ENCODE measurements at regions not wholly inside any gene's neighbourhood (a gene's known extent, or its start where the extent isn't known, plus 50 kb on each side); places are given as distances from the start of the nearest gene placed in this dataset.

DNA sequence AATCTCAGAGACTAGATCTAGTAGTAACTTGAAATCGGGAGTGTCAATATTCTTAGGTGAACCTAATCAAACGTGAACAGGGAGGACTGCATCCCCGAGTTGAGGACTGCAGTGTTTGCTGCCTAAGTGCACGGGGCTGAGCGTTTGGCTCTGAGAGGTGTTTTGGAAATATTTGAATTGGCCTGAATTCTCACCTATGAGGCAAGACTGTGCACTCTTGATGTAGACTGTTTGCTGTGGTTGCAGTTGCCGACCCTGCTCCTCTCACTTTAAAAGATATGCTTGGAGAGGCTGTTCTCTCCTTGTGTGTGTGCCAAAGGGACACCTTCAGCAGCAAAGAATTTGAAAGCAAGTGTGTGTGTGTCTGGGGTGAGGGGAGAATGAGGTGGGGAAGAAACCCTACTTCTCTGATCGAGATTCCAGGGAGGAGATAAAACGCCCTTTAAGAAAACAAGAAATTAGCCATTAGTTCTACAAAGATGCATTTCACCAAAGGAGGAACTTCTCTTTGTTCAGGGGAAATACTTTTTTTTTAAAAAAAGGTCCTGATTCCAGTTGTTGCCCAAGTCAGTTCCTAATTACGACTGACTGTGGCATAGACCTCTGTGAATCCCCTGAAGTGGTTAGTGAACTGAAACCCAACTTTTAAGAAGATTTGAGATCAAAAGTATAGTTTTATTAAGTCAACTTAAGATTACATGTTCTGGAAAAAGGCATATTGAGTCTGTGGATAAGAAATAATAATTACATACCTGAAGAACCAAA, 106.6 kb downstream of the DYRK2 start:
- TF ChIP-seq, protein P1, sequence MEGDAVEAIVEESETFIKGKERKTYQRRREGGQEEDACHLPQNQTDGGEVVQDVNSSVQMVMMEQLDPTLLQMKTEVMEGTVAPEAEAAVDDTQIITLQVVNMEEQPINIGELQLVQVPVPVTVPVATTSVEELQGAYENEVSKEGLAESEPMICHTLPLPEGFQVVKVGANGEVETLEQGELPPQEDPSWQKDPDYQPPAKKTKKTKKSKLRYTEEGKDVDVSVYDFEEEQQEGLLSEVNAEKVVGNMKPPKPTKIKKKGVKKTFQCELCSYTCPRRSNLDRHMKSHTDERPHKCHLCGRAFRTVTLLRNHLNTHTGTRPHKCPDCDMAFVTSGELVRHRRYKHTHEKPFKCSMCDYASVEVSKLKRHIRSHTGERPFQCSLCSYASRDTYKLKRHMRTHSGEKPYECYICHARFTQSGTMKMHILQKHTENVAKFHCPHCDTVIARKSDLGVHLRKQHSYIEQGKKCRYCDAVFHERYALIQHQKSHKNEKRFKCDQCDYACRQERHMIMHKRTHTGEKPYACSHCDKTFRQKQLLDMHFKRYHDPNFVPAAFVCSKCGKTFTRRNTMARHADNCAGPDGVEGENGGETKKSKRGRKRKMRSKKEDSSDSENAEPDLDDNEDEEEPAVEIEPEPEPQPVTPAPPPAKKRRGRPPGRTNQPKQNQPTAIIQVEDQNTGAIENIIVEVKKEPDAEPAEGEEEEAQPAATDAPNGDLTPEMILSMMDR (IDR thresholded peaks at IDR 0.05) = no peak
- no peak for TF ChIP-seq POLR2A (IDR thresholded peaks at IDR 0.05)
- TF ChIP-seq POLR2AphosphoS5 (IDR thresholded peaks at IDR 0.05; ENCODE audit: insufficient read depth in 1 of 2, low read depth in 1 of 2) = no peak
